DMS 273 (cell line): ENCODE measurements at regions not wholly inside any gene's neighbourhood (a gene's known extent, or its start where the extent isn't known, plus 50 kb on each side); places are given as distances from the start of the nearest gene placed in this dataset.
A peak's percentile ranks its signal among the peaks of the same experiment; 100 is the strongest.

Source experiments
- DNase-seq: peaks from one replicate; lab custom pipeline; 2025; ENCODE audit not compliant: unreplicated experiment; lab: John Stamatoyannopoulos, UW

DNA sequence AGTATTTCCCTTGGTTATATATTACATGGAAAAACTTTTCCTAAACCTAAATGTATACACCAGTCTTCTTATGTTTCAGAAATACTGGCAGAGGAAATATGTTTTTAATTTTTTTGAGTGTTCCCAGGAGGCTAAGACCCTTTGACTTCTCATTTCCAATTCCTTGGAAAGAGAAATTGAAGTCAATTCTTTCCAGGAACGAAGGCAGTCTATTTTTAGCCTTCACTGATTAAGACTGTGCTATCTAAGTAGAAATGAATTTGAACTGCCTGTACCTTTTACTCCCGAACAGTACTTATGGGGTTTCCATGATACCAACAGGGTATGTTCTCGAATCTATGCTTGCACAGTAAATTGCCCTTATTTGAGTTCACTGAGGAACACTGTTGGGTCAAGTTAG, 340.3 kb upstream of the CD180 start:
- no peak for DNase-seq

DNA sequence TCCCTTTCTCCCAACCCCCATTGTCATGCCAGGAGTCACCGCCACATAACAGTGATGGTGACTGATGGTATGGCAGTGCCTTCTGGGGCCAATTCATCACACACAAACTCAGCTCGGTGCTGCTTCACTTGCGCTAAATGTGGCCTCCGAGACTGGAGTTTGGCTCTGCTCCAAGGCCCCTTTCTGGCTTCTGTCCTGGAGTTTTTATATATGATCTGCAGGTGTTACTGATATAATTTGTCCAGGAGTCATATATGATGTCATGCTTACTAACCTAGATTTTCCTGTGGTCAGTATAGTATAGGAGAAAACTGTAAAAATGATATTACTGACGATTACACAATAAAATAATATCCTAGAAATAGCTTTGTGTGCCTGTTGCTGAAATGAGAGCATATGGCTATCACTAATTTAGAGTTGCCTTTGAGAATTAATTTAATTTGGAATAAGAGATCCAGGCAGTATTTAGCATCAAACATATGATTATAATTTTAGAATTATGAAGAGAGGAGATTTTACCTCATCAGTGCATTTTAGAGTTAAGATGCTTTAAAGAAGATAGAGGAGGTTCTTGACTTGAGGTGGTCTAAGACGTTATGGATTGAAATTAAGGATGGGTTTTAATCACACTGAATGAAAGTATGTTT, 334.1 kb upstream of the CD180 start:
- DNase-seq: peak; percentile 82

DNA sequence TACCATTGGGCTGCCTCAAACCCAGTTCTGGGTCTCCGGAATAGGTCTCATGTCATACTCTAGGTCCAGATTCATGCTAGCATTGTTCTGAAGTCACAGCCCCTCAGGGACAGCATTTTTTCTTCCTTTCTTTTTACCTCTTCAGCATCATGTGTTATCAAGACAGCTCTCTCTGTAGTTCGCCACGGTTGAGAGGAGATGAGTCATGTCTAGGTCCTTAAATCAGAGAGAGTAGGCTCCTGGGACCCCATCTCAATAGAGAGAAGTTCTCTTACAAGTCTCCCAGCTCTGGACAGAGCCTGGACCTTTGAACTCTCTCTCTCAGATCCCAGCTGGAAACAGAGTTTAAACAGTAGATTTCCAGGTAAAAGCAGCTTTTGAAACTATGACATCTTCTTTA, 332.4 kb upstream of the CD180 start:
- no peak for DNase-seq

DNA sequence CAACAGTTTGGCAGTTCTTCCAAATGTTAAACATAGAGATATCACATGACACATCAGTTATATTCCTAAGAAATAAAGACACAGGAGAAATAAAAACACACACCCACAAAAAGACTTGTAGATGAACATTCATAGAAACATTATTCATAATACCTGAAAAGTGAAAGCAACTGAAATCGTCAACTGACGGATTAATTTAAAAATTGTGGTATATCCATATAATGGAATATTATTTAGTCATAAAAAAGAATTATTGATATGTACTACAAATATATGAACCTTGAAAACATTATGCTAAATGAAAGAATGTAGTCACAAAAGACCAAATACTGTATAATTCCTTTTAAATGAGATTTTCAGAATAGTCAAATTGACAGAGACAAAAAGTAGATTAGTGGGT, 330.2 kb upstream of the CD180 start:
- no peak for DNase-seq

DNA sequence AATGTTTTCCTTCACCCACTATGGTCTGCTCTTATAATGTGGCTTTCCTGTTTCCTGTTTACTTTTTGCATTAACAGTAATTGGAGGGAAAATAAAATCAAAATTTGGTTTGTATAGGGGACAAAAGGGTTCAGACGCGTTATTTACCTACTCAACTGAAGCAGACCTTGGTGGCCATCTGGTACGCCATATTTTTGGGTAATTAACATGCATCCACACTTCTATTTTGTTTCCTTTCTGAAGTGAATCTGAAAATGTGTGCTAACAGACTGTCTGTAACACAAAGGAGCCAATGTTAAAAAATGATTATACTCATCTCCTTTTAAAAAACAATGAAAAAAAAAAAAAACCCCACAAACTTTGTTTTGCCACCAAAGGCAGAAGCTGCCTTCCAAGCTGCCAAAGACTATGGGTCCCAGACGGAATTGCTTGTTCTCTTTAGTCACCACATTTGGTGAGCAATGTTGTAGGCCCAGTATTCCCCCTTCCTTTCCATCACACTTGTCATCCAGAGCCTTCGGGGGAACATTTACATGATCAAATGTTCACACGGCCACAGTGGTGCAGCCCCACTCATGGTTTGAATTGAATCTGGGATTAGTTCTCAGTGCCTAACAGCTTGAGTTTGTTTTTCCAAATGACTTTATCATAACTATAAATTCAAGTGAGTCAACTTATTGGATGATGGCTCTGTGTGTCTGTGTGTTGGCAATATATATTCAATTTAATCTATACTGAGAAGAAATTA, 323.7 kb upstream of the CD180 start:
- DNase-seq: peak; percentile 62

DNA sequence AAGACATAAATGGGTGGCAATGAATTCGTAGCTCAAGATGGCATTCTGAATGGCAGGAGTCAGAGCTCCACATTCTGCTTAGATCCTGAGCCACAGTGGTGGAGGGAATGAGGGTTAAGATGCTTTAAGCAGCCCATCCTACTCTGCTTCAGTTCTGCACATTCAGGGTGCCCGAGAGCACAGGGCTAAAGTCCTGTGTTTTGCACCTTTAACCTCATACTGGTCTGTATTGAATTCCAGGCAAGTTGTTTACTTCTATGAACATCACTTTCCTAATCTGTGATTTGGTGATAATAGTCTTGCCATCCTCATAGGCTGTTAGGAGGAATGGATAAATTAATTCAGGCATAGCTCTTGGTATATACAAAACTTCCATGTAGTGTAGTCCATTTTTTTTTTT, 321.6 kb upstream of the CD180 start:
- DNase-seq: no peak

DNA sequence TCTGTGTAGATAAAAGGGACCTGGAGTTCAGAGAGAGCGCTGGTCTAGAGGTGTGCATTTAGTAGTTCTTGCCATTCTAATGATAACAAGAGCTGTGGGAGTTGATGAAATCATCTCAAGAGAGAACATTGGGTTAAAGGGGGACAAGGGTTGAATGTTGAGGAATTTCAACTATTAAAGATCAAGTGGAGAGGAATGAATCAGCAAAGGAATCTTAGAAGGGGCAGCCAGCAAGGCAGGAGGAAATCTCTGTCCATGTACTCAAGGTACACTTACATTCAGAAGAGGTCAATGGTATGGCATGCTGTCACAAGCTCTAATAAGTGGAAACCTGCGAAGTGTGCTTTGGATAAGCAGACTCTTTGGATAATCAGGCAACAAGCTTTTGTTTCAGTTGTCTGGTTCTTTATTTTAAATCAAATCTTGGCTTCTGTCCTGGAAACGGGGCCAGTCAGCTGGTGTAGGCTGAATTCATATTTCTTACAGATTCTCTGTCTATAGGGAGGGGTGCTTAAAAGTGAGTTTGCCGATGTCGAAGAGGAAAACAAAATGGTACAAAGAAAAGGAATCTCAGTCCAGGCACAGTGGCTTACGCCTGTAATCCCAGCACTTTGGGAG, 320.5 kb upstream of the CD180 start:
- no peak for DNase-seq

DNA sequence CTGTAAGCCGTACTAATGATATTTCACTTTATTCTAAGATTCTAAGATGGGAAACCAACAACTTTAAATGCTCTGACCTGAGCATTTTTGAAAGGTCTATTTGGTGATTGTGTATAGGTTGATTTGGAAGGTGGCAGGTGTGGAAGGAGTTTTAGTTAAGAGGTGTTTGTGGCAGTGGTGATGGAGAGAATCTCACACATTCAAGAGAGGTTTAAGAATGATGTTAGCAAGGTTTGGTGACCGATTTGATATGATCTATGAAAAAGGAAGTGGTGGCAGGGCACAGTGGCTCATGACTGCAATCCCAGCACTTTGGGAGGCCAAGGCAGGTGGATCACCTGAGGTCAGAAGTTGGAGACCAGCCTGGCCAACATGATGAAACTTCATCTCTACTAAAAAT, 319.2 kb upstream of the CD180 start:
- no peak for DNase-seq

DNA sequence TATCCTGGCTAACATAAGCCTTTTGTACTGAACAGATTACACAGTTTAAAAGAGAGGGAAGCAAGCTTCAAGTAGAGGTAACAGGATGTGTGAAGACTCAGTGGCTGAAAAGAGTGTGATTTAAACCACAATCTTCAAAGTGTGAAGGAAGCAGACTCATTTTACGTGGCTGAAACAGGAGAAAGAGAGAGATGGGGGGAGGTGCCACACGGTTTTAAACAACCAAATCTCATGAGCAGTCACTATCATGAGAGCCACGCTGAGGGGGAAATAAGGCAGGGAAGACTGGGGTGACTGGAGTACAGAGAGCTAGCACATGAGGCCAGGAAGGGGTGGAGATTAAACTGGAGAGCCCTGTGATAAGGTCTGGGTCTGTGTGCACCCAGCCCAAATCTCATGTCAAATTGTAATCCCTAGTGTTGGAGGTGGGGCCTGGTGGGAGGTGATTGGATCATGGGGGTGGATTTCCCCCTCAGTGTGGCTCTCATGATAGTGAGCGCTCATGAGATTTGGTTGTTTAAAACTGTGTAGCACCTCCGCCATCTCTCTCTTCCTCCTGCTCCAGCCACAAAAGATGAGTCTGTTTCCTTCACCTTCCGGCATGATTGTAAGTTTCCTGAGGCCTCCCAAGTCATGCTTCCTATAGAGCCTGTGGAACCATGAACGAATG, 318.6 kb upstream of the CD180 start:
- DNase-seq: no peak

DNA sequence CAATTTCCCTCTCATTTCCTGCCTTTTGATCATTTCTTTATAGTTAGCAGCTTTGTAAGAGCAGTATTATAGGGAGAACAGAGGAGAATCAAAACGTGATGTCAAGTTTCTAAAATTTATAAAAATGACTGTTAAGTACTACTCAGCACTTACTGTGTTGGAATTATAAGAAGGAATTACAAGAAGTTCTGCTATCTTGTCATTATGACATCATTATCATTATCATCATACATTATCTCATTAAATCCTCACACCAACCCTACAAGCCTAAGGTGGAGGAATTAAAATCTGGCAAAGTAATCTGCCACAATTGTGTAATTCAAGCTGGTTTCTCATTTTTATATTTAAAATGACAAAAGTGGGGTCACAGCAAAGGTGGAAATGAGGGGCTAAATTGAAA, 316.2 kb upstream of the CD180 start:
- DNase-seq: no peak

DNA sequence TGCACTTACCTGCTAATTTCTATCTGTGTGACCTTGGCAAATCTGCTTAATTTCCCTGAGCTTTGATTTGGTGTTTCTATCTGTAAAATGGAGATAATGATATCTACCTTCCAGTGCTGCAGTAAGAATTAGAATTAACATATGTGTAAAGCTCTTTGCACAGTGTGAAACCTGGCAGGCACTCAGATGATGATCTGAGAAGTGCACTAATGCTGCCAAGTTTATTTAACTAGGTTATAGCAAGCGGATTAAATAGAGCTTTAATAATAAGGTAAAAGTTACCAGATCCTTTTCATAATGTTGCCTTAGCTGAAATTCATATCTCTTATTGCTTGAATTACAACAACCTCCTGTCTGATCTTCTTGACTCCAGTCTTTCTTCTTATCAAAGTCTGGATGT, 315.3 kb upstream of the CD180 start:
- peak; percentile 37 for DNase-seq

DNA sequence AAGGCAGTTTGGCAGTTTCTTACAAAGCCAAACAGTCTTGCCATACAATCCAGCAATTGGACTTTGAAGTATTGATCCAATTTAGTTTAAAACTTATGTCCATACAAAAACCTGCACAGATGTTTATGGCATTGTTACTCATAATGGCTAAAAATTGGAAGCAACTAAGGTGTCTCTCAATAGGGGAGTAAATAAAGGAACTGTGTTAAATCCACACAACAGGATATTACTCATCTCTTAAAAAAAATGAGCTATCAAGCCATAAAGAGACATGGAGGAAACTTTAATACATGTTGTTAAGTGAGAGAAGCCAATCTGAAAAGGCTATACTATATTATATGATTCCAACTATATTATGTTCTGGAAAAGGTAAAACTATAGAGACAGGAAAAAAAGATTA, 313.6 kb upstream of the CD180 start:
- no peak for DNase-seq

DNA sequence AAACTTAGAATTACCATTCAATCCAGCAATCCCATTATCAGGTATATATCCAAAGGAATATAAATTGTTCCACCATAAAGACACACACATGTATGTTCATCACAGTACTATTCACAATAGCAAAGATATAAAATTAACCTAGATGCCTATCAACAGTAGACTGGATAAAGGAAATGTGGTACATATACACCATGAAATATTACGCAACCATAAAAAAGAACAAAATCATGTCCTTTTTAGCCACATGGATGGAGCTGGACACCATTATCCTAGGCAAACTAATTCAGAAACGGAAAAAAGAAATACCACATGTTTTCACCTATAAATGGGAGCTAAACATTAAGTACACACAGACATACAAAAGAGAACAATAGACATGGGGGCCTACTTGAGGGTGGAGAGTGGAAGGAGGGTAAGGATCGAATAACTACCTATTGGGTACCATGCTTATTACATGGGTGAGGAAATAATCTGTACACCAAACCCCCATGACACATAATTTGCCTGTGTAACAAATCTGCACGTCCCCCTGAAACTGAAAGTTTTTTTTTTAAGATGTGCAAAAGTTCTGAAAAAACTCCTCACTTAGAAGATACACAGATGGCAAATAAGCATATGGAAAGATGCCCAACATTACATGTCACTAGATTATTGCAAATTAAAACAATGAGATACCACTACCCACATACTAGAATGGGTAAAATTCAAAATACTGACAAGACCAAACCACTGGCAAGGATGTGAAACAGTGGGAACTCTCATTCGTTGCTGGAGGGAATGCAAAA, 313.0 kb upstream of the CD180 start:
- no peak for DNase-seq

DNA sequence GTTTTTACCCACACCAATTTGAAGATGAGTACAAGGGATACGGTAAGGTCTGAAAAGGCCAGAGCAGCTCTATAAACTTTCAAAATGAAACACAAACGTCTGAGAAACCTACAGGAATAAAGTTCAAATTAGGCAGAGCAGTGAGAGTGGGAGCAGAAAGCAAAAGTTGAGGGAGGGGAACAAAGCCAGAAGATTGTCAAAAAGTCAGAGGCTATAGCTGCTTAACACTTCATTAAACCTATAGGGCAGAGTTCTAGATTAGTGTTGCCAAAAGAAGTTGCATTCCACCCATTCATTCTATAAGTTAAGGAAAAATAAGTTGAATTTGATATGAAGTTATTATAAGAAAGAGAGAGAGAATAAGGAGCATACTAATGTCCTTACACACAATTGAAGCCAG, 309.6 kb upstream of the CD180 start:
- DNase-seq: no peak

DNA sequence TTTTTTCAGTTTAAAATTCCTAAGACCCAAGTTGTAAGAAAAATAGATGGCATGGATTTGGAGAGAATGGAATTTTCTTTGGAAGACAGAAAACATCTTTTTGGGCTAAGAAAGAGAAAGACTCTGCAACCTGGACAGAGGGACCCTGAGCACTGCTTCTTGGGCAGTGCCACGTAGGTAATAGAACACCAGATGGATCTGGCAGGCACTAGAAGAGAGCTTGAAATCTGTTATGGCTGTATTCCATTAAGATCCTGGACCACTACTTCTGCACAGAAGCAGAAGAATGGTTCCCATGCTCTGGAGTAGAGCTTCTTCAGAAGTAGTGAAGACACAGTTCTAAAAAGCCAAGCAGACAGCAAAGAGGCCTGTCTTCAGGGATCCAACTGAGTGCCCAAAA, 306.4 kb upstream of the CD180 start:
- DNase-seq: no peak

DNA sequence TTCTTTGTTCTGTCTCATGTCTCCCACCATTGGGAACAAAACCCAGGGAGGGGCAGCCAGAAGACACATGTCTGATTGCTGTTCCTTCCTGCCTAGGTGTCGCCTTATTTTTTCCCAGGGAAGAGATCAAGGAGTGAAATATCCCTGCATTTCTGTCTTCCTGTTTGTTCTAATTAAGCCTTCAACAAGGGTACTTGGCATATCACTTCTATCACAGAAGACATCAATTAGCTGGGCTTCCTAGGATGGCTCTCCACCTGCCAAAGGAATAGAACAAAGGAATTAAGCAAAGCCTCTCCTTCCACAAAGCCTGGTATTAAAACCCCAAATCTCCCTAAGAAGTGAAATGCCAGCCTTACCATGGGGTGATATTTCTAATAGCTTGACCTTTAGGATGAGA, 299.5 kb upstream of the CD180 start:
- DNase-seq: no peak

DNA sequence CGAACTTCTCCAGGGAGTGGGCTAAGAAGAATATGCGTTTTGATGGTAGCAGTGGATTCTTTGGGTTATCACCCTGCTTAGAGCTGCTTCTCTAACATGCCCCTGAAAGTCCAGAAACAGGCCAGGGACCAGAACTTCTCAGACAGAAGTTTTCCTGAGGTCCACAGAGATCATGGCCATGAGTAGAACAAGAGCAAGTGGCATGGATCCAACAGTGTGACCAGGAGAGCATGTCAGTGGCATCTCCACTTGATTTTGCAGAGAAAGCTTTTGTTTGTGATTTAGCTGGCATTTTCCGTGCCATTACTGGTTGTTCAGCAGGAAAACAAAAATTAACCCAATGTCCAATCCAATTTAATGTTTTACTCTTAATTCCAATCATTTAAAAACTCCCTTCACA, 298.5 kb upstream of the CD180 start:
- DNase-seq: no peak

DNA sequence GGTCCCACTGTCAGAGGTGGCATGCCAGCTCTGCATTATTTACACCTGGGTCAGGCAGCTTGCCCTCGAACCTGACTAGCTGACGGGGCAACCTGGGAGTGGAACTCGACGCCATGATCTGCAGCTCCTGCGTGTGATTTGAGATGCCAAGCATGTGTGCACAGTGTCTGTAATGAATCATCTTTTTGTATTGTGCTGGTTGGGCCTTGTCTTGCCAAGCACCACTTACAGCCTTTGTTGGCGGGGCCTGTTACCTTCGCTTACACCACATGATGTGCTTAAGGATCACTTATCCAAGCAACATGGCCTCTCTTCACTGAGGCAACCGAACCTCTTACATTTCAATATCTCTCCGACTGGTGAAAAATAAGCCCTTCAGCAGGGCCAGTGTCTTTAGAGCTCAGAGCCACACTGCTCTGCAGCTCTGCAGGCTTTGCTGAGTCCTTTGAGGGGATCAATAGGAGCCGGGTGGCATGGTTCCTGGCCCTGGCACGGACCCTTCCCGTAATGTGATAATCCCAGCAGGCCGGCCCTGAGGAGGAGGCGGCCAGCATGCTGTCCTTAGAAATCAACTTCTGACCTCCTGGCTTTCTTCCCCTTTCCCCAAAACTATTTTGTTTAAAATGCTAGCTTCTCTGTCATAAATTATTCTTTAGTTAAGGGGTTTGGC, 297.7 kb upstream of the CD180 start:
- DNase-seq: no peak

DNA sequence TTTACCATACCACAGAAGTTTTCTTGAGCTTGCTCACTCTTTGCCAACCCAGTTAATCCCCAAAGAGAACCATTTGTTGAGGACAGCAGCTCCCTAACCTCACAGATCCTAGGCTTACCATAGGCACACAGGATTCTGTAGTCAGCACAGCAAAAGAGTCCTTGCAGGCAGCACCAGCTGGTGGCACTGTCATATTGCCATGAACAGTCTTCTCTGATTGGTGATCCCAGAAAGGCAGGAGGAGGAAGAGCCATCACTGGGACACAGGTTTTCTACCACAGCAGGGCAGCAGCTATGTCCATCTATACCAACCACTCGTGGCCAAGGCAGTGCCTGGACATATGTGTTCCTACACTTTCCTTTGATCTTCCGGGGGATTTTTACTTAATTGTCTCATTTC, 297.1 kb upstream of the CD180 start:
- DNase-seq: peak; percentile 69

DNA sequence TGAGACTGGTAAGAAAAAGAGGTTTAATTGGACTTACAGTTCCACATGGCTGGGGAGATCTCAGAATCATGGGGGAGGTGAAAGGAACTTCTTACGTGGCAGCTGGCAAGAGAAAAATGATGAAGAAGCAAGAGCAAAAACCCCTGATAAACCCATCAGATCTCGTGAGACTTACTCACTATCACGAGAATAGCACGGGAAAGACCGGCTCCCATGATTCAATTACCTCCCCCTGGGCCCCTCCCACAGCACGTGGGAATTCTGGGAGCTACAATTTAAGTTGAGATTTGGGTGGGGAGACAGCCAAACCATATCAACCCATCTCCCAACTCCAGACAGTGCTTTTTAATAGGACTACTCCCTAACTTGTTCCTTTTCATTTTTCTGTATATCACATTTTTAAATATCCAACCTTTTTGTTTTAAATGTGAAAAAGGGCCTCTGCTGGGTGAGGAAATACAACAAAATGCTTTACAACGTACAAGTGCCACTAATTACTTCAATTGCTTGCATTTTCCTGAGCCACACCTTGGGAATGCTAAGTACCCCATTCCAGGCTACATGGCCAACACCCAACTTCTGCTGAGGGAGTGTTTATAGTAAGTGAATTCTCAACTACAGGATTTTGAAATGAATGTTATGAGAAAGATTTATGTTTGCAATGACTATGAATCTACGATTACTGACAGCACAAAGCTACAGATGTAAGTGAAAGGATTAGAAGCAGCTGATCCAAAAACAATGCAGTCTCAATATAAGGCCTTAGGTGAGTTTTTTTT, 294.1 kb upstream of the CD180 start:
- no peak for DNase-seq
